H9 (cell line): ENCODE measurements at regions not wholly inside any gene's neighbourhood (a gene's known extent, or its start where the extent isn't known, plus 50 kb on each side); places are given as distances from the start of the nearest gene placed in this dataset.

Experiments
- DNase-seq: peaks from one replicate; pipeline ENCODE4 v3.0.0-alpha.2; 2017
- H2AFZ ChIP-seq: one replicate; pipeline ENCODE4 v1.6.1; 2013; ENCODE audit warnings: mild to moderate bottlenecking, low read length, control low read depth, moderate library complexity
- H2AK5ac ChIP-seq: 2 replicates; pipeline ENCODE4 v1.6.1; 2013; ENCODE audit warnings: low read length, control low read depth, mixed read lengths; ENCODE audit not compliant: insufficient read length
- H2BK120ac ChIP-seq: one replicate; pipeline ENCODE4 v1.6.1; 2013; ENCODE audit warnings: low read depth, mild to moderate bottlenecking, low read length, control low read depth, inconsistent platforms; ENCODE audit not compliant: poor library complexity, severe bottlenecking
- H2BK12ac ChIP-seq: 2 replicates; pipeline ENCODE4 v1.6.1; 2013; ENCODE audit warnings: low read length, control low read depth, mixed read lengths, low read depth; ENCODE audit not compliant: insufficient read length
- H2BK15ac ChIP-seq: 2 replicates; pipeline ENCODE4 v1.6.1; 2013; ENCODE audit warnings: low read depth, low read length, control low read depth
- H2BK20ac ChIP-seq: one replicate; pipeline ENCODE4 v1.6.1; 2013; ENCODE audit warnings: low read depth, mild to moderate bottlenecking, low read length, control low read depth, inconsistent platforms; ENCODE audit not compliant: poor library complexity, severe bottlenecking
- H2BK5ac ChIP-seq: 2 replicates; pipeline ENCODE4 v1.6.1; 2013; ENCODE audit warnings: low read length, control low read depth, mixed read lengths; ENCODE audit not compliant: insufficient read length
- H3K14ac ChIP-seq: 2 replicates; pipeline ENCODE4 v1.6.1; 2013; ENCODE audit warnings: low read length, control low read depth; ENCODE audit not compliant: insufficient read depth
- H3K18ac ChIP-seq: 2 replicates; pipeline ENCODE4 v1.6.1; 2013; ENCODE audit warnings: low read depth, mild to moderate bottlenecking, mixed read lengths, low read length, control low read depth; ENCODE audit not compliant: insufficient read length
- H3K23ac ChIP-seq: 2 replicates; pipeline ENCODE4 v1.6.1; 2013; ENCODE audit warnings: low read length, control low read depth, mixed read lengths, low read depth; ENCODE audit not compliant: insufficient read length
- H3K23me2 ChIP-seq: 2 replicates; pipeline ENCODE4 v1.6.1; 2013; ENCODE audit warnings: low read depth, mild to moderate bottlenecking, mixed read lengths, low read length, control low read depth; ENCODE audit not compliant: insufficient read length, poor library complexity, severe bottlenecking
- H3K27ac ChIP-seq: 2 replicates; pipeline ENCODE4 v1.5.1; 2013; ENCODE audit warnings: low read length, control low read depth, mixed read lengths, low read depth; ENCODE audit not compliant: insufficient read length
- H3K27me3 ChIP-seq: 2 replicates; pipeline ENCODE4 v1.6.1; 2013; ENCODE audit warnings: low read length, control low read depth, inconsistent platforms; ENCODE audit not compliant: insufficient read depth
- H3K4ac ChIP-seq: 2 replicates; pipeline ENCODE4 v1.6.1; 2013; ENCODE audit warnings: low read depth, mild to moderate bottlenecking, control low read depth, inconsistent platforms, low read length, moderate library complexity
- H3K4me1 ChIP-seq: 2 replicates; pipeline ENCODE4 v1.6.1; 2013; ENCODE audit warnings: low read length, control low read depth, inconsistent platforms; ENCODE audit not compliant: insufficient read depth
- H3K4me2 ChIP-seq: 2 replicates; pipeline ENCODE4 v1.6.1; 2013; ENCODE audit warnings: low read length, control low read depth, mixed read lengths; ENCODE audit not compliant: insufficient read length, insufficient read depth
- H3K56ac ChIP-seq: 2 replicates; pipeline ENCODE4 v1.6.1; 2013; ENCODE audit warnings: low read depth, mild to moderate bottlenecking, mixed read lengths, low read length, control low read depth; ENCODE audit not compliant: insufficient read length
- H3K79me1 ChIP-seq: 2 replicates; pipeline ENCODE4 v1.6.1; 2013; ENCODE audit warnings: low read depth, mild to moderate bottlenecking, moderate library complexity, low read length, control low read depth, inconsistent platforms; ENCODE audit not compliant: insufficient read depth, poor library complexity, severe bottlenecking
- H3K79me2 ChIP-seq: 2 replicates; pipeline ENCODE4 v1.6.1; 2013; ENCODE audit warnings: low read length, control low read depth, inconsistent platforms; ENCODE audit not compliant: insufficient read depth
- H3K9ac ChIP-seq: 2 replicates; pipeline ENCODE4 v1.6.1; 2013; ENCODE audit warnings: low read length, control low read depth, mixed read lengths; ENCODE audit not compliant: insufficient read length; ENCODE audit errors: extremely low read depth
- H3K9me3 ChIP-seq: one replicate; pipeline ENCODE4 v1.6.1; 2013; ENCODE audit warnings: low read depth, low read length, inconsistent platforms; ENCODE audit not compliant: control insufficient read depth
- H3T11ph ChIP-seq: one replicate; pipeline ENCODE4 v1.6.1; 2013; ENCODE audit warnings: mild to moderate bottlenecking, low read length, control low read depth, inconsistent platforms
- H4K20me1 ChIP-seq: one replicate; pipeline ENCODE4 v1.6.1; 2013; ENCODE audit not compliant: control insufficient read depth, insufficient read length, insufficient read depth
- H4K5ac ChIP-seq: 2 replicates; pipeline ENCODE4 v1.6.1; 2013; ENCODE audit warnings: low read depth, mild to moderate bottlenecking, mixed read lengths, low read length, control low read depth; ENCODE audit not compliant: insufficient read length
- H4K8ac ChIP-seq: replicated peaks from 2 replicates; pipeline ENCODE4 v1.6.1; 2013; ENCODE audit warnings: low read length, control low read depth, mixed read lengths, low read depth; ENCODE audit not compliant: insufficient read length
- H4K91ac ChIP-seq: 2 replicates; pipeline ENCODE4 v1.6.1; 2013; ENCODE audit warnings: low read depth, mild to moderate bottlenecking, moderate library complexity, mixed read lengths, low read length, control low read depth; ENCODE audit not compliant: insufficient read length
- H3K27ac Mint-ChIP-seq, 3 experiments: 2 replicates in 2 of 3; 3 replicates in 1 of 3; pipeline ENCODE4 v1.8.0; 2020 to 2021; ENCODE audit warnings: mixed read lengths in 3 of 3, mild to moderate bottlenecking in 1 of 3, moderate library complexity in 1 of 3
- H3K27me3 Mint-ChIP-seq: 2 replicates; pipeline ENCODE4 v1.8.0; 2021; ENCODE audit warnings: low read depth, mild to moderate bottlenecking, moderate library complexity, mixed read lengths
- H3K36me3 Mint-ChIP-seq, 3 experiments: 2 replicates in 2 of 3; 3 replicates in 1 of 3; pipeline ENCODE4 v1.8.0; 2020 to 2021; ENCODE audit warnings: low read depth in 3 of 3, mixed read lengths in 3 of 3; ENCODE audit not compliant: insufficient read depth in 1 of 3
- H3K4me1 Mint-ChIP-seq, 2 experiments: 2 replicates each; pipeline ENCODE4 v1.8.0; 2020; ENCODE audit warnings: mixed read lengths in 2 of 2
- H3K4me3 Mint-ChIP-seq, 2 experiments: 2 replicates in 1 of 2; 3 replicates in 1 of 2; pipeline ENCODE4 v1.8.0; 2020 to 2021; ENCODE audit warnings: mild to moderate bottlenecking in 2 of 2, mixed read lengths in 2 of 2, moderate library complexity in 1 of 2
- H3K9me3 Mint-ChIP-seq, 2 experiments: 2 replicates in 1 of 2; 3 replicates in 1 of 2; pipeline ENCODE4 v1.8.0; 2020; ENCODE audit warnings: mild to moderate bottlenecking in 2 of 2, mixed read lengths in 2 of 2, moderate library complexity in 1 of 2
- CTCF ChIP-seq: fragments of 200-600 bp; sonication (generic); conservative IDR thresholded peaks from 3 replicates; pipeline ENCODE4 v1.8.0; 2021; ENCODE audit warnings: antibody characterized with exemption, mild to moderate bottlenecking
- WGBS: extraction: QIAGEN DNeasy Blood & Tissue Kit; methylation state at CpG from one replicate; pipeline ENCODE4 v1.1.7; 2013; ENCODE audit warnings: missing lambda C conversion rate, low lambda C conversion rate, mixed read lengths; ENCODE audit not compliant: insufficient read length; ENCODE audit errors: extremely low coverage; 5-methylcytosine and 5-hydroxymethylcytosine counted together

GRCh38 chr2:166593403-166593802 is 99.4 kb upstream of the SCN7A start:
- TF ChIP-seq CTCF, result no peak
- no CpG with 5 or more reads among the region's 1 CpG for WGBS
- H3K27ac Mint-ChIP-seq, result no peak overlapping the region

More at GRCh38 chr2:166593403-166593802, 99.4 kb upstream of the SCN7A start:
- Histone ChIP-seq H3T11ph (no peak overlapping the region), H3K79me1 (no peaks in the 10 kb centered on the region), H3K9me3 (peaks cover 14% of the 10 kb centered on the region), H4K8ac (no peak overlapping the region), H3K27me3 (no peaks in the 10 kb centered on the region), H2BK15ac (no peak overlapping the region), H4K91ac (no peak overlapping the region), H2AFZ (no peak overlapping the region), H2BK5ac (no peak overlapping the region), H3K79me2 (no peaks in the 10 kb centered on the region), H3K4ac (no peak overlapping the region), H3K18ac (no peak overlapping the region), H2AK5ac (no peak overlapping the region), H4K5ac (no peak overlapping the region), H2BK120ac (no peak overlapping the region), H3K56ac (no peak overlapping the region), H2BK20ac (no peak overlapping the region), H3K23me2 (no peaks in the 10 kb centered on the region), H3K23ac (no peak overlapping the region), H2BK12ac (no peak overlapping the region), H3K4me1 (no peaks in the 10 kb centered on the region), H3K9ac (no peak overlapping the region), H3K27ac (no peak overlapping the region), H3K4me2 (no peak overlapping the region), H3K14ac (no peak overlapping the region), H4K20me1 (no peaks in the 10 kb centered on the region)
- H3K4me3 Mint-ChIP-seq, result no peak overlapping the region
- H3K27me3 Mint-ChIP-seq, result no peaks in the 10 kb centered on the region
- H3K9me3 Mint-ChIP-seq, result peaks cover 15 to 26% of the 10 kb centered on the region in 2 experiments
- peaks cover 7 to 13% (median 12%) of the 10 kb centered on the region in 3 experiments; a peak in 6 of 7 replicates for H3K36me3 Mint-ChIP-seq
- H3K4me1 Mint-ChIP-seq, result no peaks in the 10 kb centered on the region
- no peak for DNase-seq
